ENCODE measurements at regions not wholly inside any gene's neighbourhood (a gene's known extent, or its start where the extent isn't known, plus 50 kb on each side); places are given as distances from the start of the nearest gene placed in this dataset.

- no peak for DNase-seq
- no peak overlapping the region for H3K27ac Mint-ChIP-seq
- Histone ChIP-seq H2BK15ac (ENCODE audit: low read depth, low read length) (no peak overlapping the region), H3K27ac (ENCODE audit: insufficient read length, low read depth, low read length) (no peak overlapping the region), H2BK12ac (ENCODE audit: insufficient read length, low read depth, low read length) (no peak overlapping the region), H3K23me2 (ENCODE audit: insufficient read length, low read depth, low read length, poor library complexity, severe bottlenecking) (no peaks in the 10 kb centered on the region), H4K5ac (ENCODE audit: insufficient read length, low read depth, low read length) (no peak overlapping the region), H3K79me1 (ENCODE audit: insufficient read depth, low read depth, low read length, poor library complexity, severe bottlenecking) (no peaks in the 10 kb centered on the region), H4K8ac (replicated peaks; ENCODE audit: insufficient read length, low read depth, low read length) (no peak overlapping the region), H4K20me1 (ENCODE audit: control insufficient read depth, insufficient read depth, insufficient read length) (no peaks in the 10 kb centered on the region), H3K79me2 (ENCODE audit: insufficient read depth, low read length) (no peaks in the 10 kb centered on the region), H2AFZ (ENCODE audit: low read length) (no peak overlapping the region), H2BK20ac (ENCODE audit: low read depth, low read length, poor library complexity, severe bottlenecking) (no peak overlapping the region), H4K91ac (ENCODE audit: insufficient read length, low read depth, low read length) (no peak overlapping the region), H3K18ac (ENCODE audit: insufficient read length, low read depth, low read length) (no peak overlapping the region), H3K4me2 (ENCODE audit: insufficient read depth, insufficient read length, low read length) (no peak overlapping the region), H3K56ac (ENCODE audit: insufficient read length, low read depth, low read length) (no peak overlapping the region), H3K4me1 (ENCODE audit: insufficient read depth, low read length) (no peaks in the 10 kb centered on the region), H3K9ac (ENCODE audit: extremely low read depth, insufficient read length, low read length) (no peak overlapping the region), H2AK5ac (ENCODE audit: insufficient read length, low read length) (no peak overlapping the region), H2BK120ac (ENCODE audit: low read depth, low read length, poor library complexity, severe bottlenecking) (no peak overlapping the region), H3K9me3 (ENCODE audit: control insufficient read depth, low read depth, low read length) (no peaks in the 10 kb centered on the region), H3K4ac (ENCODE audit: low read depth, low read length) (no peak overlapping the region), H3K27me3 (ENCODE audit: insufficient read depth, low read length) (no peaks in the 10 kb centered on the region), H3K14ac (ENCODE audit: insufficient read depth, low read length) (no peak overlapping the region), H2BK5ac (ENCODE audit: insufficient read length, low read length) (no peak overlapping the region), H3T11ph (ENCODE audit: low read length) (no peak overlapping the region), H3K23ac (ENCODE audit: insufficient read length, low read depth, low read length) (no peak overlapping the region)
- no peaks in the 10 kb centered on the region for H3K9me3 Mint-ChIP-seq
- no peaks in the 10 kb centered on the region for H3K36me3 Mint-ChIP-seq (ENCODE audit: insufficient read depth in 1 of 3, low read depth in 3 of 3)
- no peaks in the 10 kb centered on the region for H3K27me3 Mint-ChIP-seq (ENCODE audit: low read depth)
- no peak overlapping the region for H3K4me3 Mint-ChIP-seq
- peak; percentile 29; the same call in 2 of the 3 replicates for TF ChIP-seq CTCF (conservative IDR thresholded peaks at IDR 0.05)
- H3K4me1 Mint-ChIP-seq, result peaks cover 3 to 4% of the 10 kb centered on the region in 2 experiments; a peak in 3 of 4 replicates
These were observed 297.1 kb upstream of the FSIP2 start for GRCh38 chr2:185441486-185442005.

Data from H9 (cell line).